ENCODE measurements at regions not wholly inside any gene's neighbourhood (a gene's known extent, or its start where the extent isn't known, plus 50 kb on each side); places are given as distances from the start of the nearest gene placed in this dataset.

DNA sequence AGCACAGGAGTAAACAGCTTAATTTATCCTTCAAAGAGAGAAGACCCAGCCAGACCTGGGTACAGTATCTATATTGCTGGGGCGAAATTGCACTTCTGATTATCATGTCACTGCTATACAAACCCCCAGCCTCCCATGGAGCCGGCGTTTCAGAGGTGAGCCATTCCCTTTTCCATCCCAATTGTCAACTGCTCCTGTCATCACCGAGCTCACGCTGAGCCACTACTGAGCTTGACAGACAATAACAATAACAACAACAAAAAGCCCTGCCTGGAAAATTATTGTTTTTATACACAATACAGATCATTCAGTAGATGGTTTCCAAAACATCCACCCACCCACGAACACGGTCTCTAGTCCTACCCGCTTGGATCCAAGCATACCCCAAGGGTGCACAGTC, 129.0 kb upstream of the JARID2 start:
- H3K27ac ChIP-seq (ENCODE audit: extremely low read depth, low read depth, low read length), result no peak overlapping the region
- H3K36me3 ChIP-seq (ENCODE audit: control insufficient read depth in 2 of 2, insufficient read depth in 1 of 2, low read length in 2 of 2), result no peaks in the 10 kb centered on the region
- CTCF ChIA-PET, result no interaction called here
- no peaks in the 10 kb centered on the region for H3K9me3 ChIP-seq (ENCODE audit: control insufficient read depth, insufficient read depth, low read depth, low read length)
- no peaks in the 10 kb centered on the region for H3K4me1 ChIP-seq (ENCODE audit: control insufficient read depth, insufficient read depth, low read length)
- H3K4me3 ChIP-seq (ENCODE audit: low read depth, low read length), result no peak overlapping the region
- POLR2A ChIA-PET, result no interaction called here
- TF ChIP-seq ZSCAN16 (tag by site-specific recombination; IDR thresholded peaks at IDR 0.05) (no peak), ZNF473 (tag by site-specific recombination; IDR thresholded peaks at IDR 0.05) (no peak), ZNF610 (tag by site-specific recombination; IDR thresholded peaks at IDR 0.05; ENCODE audit: borderline replicate concordance) (no peak), ZSCAN30 (tag by site-specific recombination; IDR thresholded peaks at IDR 0.05) (no peak), ZNF335 (tag by site-specific recombination; conservative IDR thresholded peaks at IDR 0.05) (no peak), ZNF830 (tag by site-specific recombination; IDR thresholded peaks at IDR 0.05; ENCODE audit: low read depth) (no peak), ZNF530 (tag by site-specific recombination; IDR thresholded peaks at IDR 0.05; ENCODE audit: low read depth) (no peak), ZNF112 (tag by site-specific recombination; IDR thresholded peaks at IDR 0.05) (no peak), ZNF785 (tag by site-specific recombination; IDR thresholded peaks at IDR 0.05) (no peak), ZNF626 (tag by site-specific recombination; IDR thresholded peaks at IDR 0.05) (no peak), ZFP41 (tag by site-specific recombination; IDR thresholded peaks at IDR 0.05; ENCODE audit: borderline replicate concordance) (no peak), ZNF549 (tag by site-specific recombination; IDR thresholded peaks at IDR 0.05) (no peak), SP2 (tag by site-specific recombination; IDR thresholded peaks at IDR 0.05) (no peak), ZNF114 (tag by site-specific recombination; IDR thresholded peaks at IDR 0.05) (no peak)
- TF ChIP-seq, protein P1, sequence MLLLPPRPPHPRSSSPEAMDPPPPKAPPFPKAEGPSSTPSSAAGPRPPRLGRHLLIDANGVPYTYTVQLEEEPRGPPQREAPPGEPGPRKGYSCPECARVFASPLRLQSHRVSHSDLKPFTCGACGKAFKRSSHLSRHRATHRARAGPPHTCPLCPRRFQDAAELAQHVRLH (tag by site-specific recombination; IDR thresholded peaks at IDR 0.05), result no peak

DNA sequence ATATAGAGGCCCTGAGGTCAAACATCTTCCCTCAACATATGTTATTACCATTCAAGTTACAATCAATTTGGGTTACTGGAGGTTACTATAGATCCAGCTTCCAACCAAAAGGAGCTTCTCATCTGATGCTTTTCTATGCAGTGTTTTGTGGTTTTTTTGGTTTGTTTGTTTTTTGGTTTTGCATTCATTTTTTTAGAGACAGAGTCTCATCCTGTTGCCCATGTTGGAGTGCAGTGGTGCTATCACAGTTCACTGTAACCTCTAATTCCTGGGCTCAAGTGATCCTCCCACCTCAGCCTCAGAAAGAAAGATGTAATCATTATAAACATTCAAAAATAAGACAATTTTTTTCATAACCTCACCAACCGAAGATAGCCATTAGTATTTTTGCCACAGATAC, 124.4 kb upstream of the JARID2 start:
- Histone ChIP-seq H3K4me1 (ENCODE audit: control insufficient read depth, insufficient read depth, low read length) (no peaks in the 10 kb centered on the region), H3K36me3 (ENCODE audit: control insufficient read depth in 2 of 2, insufficient read depth in 1 of 2, low read length in 2 of 2) (no peaks in the 10 kb centered on the region), H3K4me3 (ENCODE audit: low read depth, low read length) (no peak overlapping the region), H3K27ac (ENCODE audit: extremely low read depth, low read depth, low read length) (no peak overlapping the region), H3K9me3 (ENCODE audit: control insufficient read depth, insufficient read depth, low read depth, low read length) (no peaks in the 10 kb centered on the region)
- POLR2A ChIA-PET, result no interaction called here
- TF ChIP-seq ZSCAN16 (tag by site-specific recombination; IDR thresholded peaks at IDR 0.05) (no peak), SP3 (tag by site-specific recombination; IDR thresholded peaks at IDR 0.05) (no peak), YY2 (tag by site-specific recombination; IDR thresholded peaks at IDR 0.05) (no peak), HIC1 (tag by site-specific recombination; IDR thresholded peaks at IDR 0.05) (no peak), ZNF777 (tag by site-specific recombination; IDR thresholded peaks at IDR 0.05; ENCODE audit: borderline replicate concordance) (no peak), ZNF133 (tag by site-specific recombination; IDR thresholded peaks at IDR 0.05) (no peak), ZNF394 (tag by site-specific recombination; IDR thresholded peaks at IDR 0.05; ENCODE audit: borderline replicate concordance) (no peak), ZFP69B (tag by site-specific recombination; IDR thresholded peaks at IDR 0.05) (no peak), ZNF426 (tag by site-specific recombination; IDR thresholded peaks at IDR 0.05) (no peak), GLIS1 (tag by site-specific recombination; IDR thresholded peaks at IDR 0.05) (no peak), TCF7L2 (IDR thresholded peaks at IDR 0.05; ENCODE audit: borderline replicate concordance, low read depth, low read length) (no peak), ZNF670 (tag by site-specific recombination; IDR thresholded peaks at IDR 0.05; ENCODE audit: low read depth) (no peak), ZBTB8A (tag by site-specific recombination; IDR thresholded peaks at IDR 0.05) (no peak), PRDM1 (tag by site-specific recombination; IDR thresholded peaks at IDR 0.05) (no peak), ZNF707 (tag by site-specific recombination; IDR thresholded peaks at IDR 0.05) (no peak), HOXC10 (CRISPR knock-in tag; IDR thresholded peaks at IDR 0.05) (no peak)
- TF ChIP-seq, protein P1 (tag by site-specific recombination; IDR thresholded peaks at IDR 0.05), result no peak
- CTCF ChIA-PET, result interaction anchor here (0.6 kb wide), 1 partner anchor 238 kb away, joined by 3 read pairs; no protein-coding TSS in a partner anchor
